Activated T-cell treated with anti-CD3 and anti-CD28 coated beads for 48 hours (primary cell): ENCODE measurements at regions not wholly inside any gene's neighbourhood (a gene's known extent, or its start where the extent isn't known, plus 50 kb on each side); places are given as distances from the start of the nearest gene placed in this dataset.
"Not testable (repeated sequence)": the region's sequence is repeated elsewhere in the genome, so short reads cannot be mapped to it uniquely, and the experiment has no call there.

Experiments used
- DNase-seq: peaks from one replicate; pipeline ENCODE4 v3.0.0-alpha.2; 2020; ENCODE audit warnings: low read depth

GRCh38 chr3:110327870-110328269 lies 743.7 kb upstream of the NECTIN3 start:
- no peak for DNase-seq

GRCh38 chr3:110331562-110331961 lies 740.1 kb upstream of the NECTIN3 start:
- not testable (repeated sequence) for DNase-seq

GRCh38 chr3:110332629-110333028 lies 739.0 kb upstream of the NECTIN3 start:
- no peak for DNase-seq

GRCh38 chr3:110341047-110341446 lies 730.6 kb upstream of the NECTIN3 start:
- DNase-seq = no peak

- no peak for DNase-seq
These were observed 728.2 kb upstream of the NECTIN3 start for GRCh38 chr3:110343376-110343775.

- no peak for DNase-seq
These were observed 727.7 kb upstream of the NECTIN3 start for GRCh38 chr3:110343945-110344344.

GRCh38 chr3:110344487-110344886 lies 727.1 kb upstream of the NECTIN3 start:
- no peak for DNase-seq

- DNase-seq = no peak
These were observed 726.5 kb upstream of the NECTIN3 start for GRCh38 chr3:110344897-110345767.

GRCh38 chr3:110349295-110349694 lies 722.3 kb upstream of the NECTIN3 start:
- no peak for DNase-seq

GRCh38 chr3:110352841-110353604 lies 718.6 kb upstream of the NECTIN3 start:
- DNase-seq = no peak

- no peak for DNase-seq
These were observed 708.9 kb upstream of the NECTIN3 start for GRCh38 chr3:110362751-110363150.

GRCh38 chr3:110367289-110367688 lies 704.3 kb upstream of the NECTIN3 start:
- DNase-seq = not testable (repeated sequence)

GRCh38 chr3:110375751-110376518 lies 695.7 kb upstream of the NECTIN3 start:
- DNase-seq = no peak

GRCh38 chr3:110378481-110378880 lies 693.1 kb upstream of the NECTIN3 start:
- no peak for DNase-seq

- no peak for DNase-seq
These were observed 689.6 kb upstream of the NECTIN3 start for GRCh38 chr3:110381992-110382391.

GRCh38 chr3:110383356-110383755 lies 688.3 kb upstream of the NECTIN3 start:
- no peak for DNase-seq

GRCh38 chr3:110384601-110385000 lies 687.0 kb upstream of the NECTIN3 start:
- DNase-seq = no peak

- no peak for DNase-seq
These were observed 682.6 kb upstream of the NECTIN3 start for GRCh38 chr3:110389005-110389404.

GRCh38 chr3:110390372-110390771 lies 681.2 kb upstream of the NECTIN3 start:
- no peak for DNase-seq

- DNase-seq = no peak
These were observed 680.6 kb upstream of the NECTIN3 start for GRCh38 chr3:110391042-110391441.

GRCh38 chr3:110391640-110392395 lies 679.8 kb upstream of the NECTIN3 start:
- DNase-seq = no peak

- DNase-seq = no peak
These were observed 677.7 kb upstream of the NECTIN3 start for GRCh38 chr3:110393941-110394340.
